ENCODE measurements at regions not wholly inside any gene's neighbourhood (a gene's known extent, or its start where the extent isn't known, plus 50 kb on each side); places are given as distances from the start of the nearest gene placed in this dataset.

- TF ChIP-seq EZH2 (IDR thresholded peaks at IDR 0.05; ENCODE audit: low read length, unreplicated experiment) (no peak), CTCF (conservative IDR thresholded peaks at IDR 0.05; ENCODE audit: low read depth, low read length) (no peak), EZH2phosphoT487 (IDR thresholded peaks at IDR 0.05; ENCODE audit: borderline replicate concordance, low read length) (no peak)
- no peak overlapping the region for H3K4me2 ChIP-seq (ENCODE audit: low read length)
- no peak overlapping the region for H3K4me3 ChIP-seq (ENCODE audit: low read length)
- no peaks in the 10 kb centered on the region; the same call in 1 of the 2 replicates for H3K27me3 ChIP-seq (ENCODE audit: low read length)
- H3K9ac ChIP-seq (ENCODE audit: low read length): no peak overlapping the region
- no TSS peak for BruUV-seq (replicated peaks)
- ATAC-seq: no peak
- no peaks in the 10 kb centered on the region for H3K9me2 ChIP-seq (replicated peaks; ENCODE audit: low read length)
- H3K9me3 ChIP-seq (ENCODE audit: low read length): no peaks in the 10 kb centered on the region
- DNase-seq: no peak
- no peak overlapping the region for H2AFZ ChIP-seq (ENCODE audit: low read length)
- H3K4me1 ChIP-seq (ENCODE audit: insufficient read depth, low read length): no peaks in the 10 kb centered on the region
- intact Hi-C loops (cut with micrococcal nuclease): no loop called here
- no peaks in the 10 kb centered on the region for H3K36me3 ChIP-seq (ENCODE audit: low read depth, low read length)
- H4K20me1 ChIP-seq (ENCODE audit: low read length): no peaks in the 10 kb centered on the region
- ChIA-PET CTCF (no interaction called here), POLR2A (ENCODE audit: unreplicated experiment) (no interaction called here)
- no peak overlapping the region for H3K27ac ChIP-seq (ENCODE audit: low read length)
- no peaks in the 10 kb centered on the region for H3K79me2 ChIP-seq (ENCODE audit: low read length)
- no peaks in the 10 kb centered on the region for H3F3A ChIP-seq (ENCODE audit: low read length, unreplicated experiment)
Observed at GRCh38 chr4:154004507-154005170, 215.8 kb upstream of the SFRP2 start.

- Histone ChIP-seq H3K9ac (ENCODE audit: low read length) (no peak overlapping the region), H3K9me3 (ENCODE audit: low read length) (no peaks in the 10 kb centered on the region), H3K27me3 (ENCODE audit: low read length) (no peaks in the 10 kb centered on the region), H2AFZ (ENCODE audit: low read length) (no peak overlapping the region), H3K4me1 (ENCODE audit: insufficient read depth, low read length) (no peaks in the 10 kb centered on the region), H3K36me3 (ENCODE audit: low read depth, low read length) (no peaks in the 10 kb centered on the region), H3F3A (ENCODE audit: low read length, unreplicated experiment) (no peaks in the 10 kb centered on the region), H3K9me2 (replicated peaks; ENCODE audit: low read length) (no peaks in the 10 kb centered on the region), H3K79me2 (ENCODE audit: low read length) (no peaks in the 10 kb centered on the region), H3K27ac (ENCODE audit: low read length) (no peak overlapping the region), H3K4me2 (ENCODE audit: low read length) (no peak overlapping the region), H3K4me3 (ENCODE audit: low read length) (no peak overlapping the region), H4K20me1 (ENCODE audit: low read length) (no peaks in the 10 kb centered on the region)
- intact Hi-C loops (cut with micrococcal nuclease): no loop called here
- ChIA-PET POLR2A (ENCODE audit: unreplicated experiment) (no interaction called here), CTCF (no interaction called here)
- DNase-seq (no peak), ATAC-seq (no peak)
- no peak for TF ChIP-seq EZH2 (IDR thresholded peaks at IDR 0.05; ENCODE audit: low read length, unreplicated experiment)
- TF ChIP-seq CTCF (conservative IDR thresholded peaks at IDR 0.05; ENCODE audit: low read depth, low read length): no peak
- no peak for TF ChIP-seq EZH2phosphoT487 (IDR thresholded peaks at IDR 0.05; ENCODE audit: borderline replicate concordance, low read length)
- BruUV-seq (replicated peaks): no TSS peak
Observed at GRCh38 chr4:154004016-154004415, 215.1 kb upstream of the SFRP2 start.

- CTCF ChIA-PET: no interaction called here
- no peaks in the 10 kb centered on the region for H3K4me1 ChIP-seq (ENCODE audit: insufficient read depth, low read length)
- no peaks in the 10 kb centered on the region for H3K36me3 ChIP-seq (ENCODE audit: low read depth, low read length)
- no peak overlapping the region for H3K27ac ChIP-seq (ENCODE audit: low read length)
- POLR2A ChIA-PET (ENCODE audit: unreplicated experiment): no interaction called here
- H2AFZ ChIP-seq (ENCODE audit: low read length): no peak overlapping the region
- ATAC-seq (no peak), DNase-seq (no peak)
- no peaks in the 10 kb centered on the region for H3K9me3 ChIP-seq (ENCODE audit: low read length)
- H3K27me3 ChIP-seq (ENCODE audit: low read length): no peaks in the 10 kb centered on the region
- H4K20me1 ChIP-seq (ENCODE audit: low read length): no peaks in the 10 kb centered on the region
- TF ChIP-seq EZH2 (IDR thresholded peaks at IDR 0.05; ENCODE audit: low read length, unreplicated experiment) (no peak), EZH2phosphoT487 (IDR thresholded peaks at IDR 0.05; ENCODE audit: borderline replicate concordance, low read length) (no peak), CTCF (conservative IDR thresholded peaks at IDR 0.05; ENCODE audit: low read depth, low read length) (no peak)
- no TSS peak for BruUV-seq (replicated peaks)
- H3K4me3 ChIP-seq (ENCODE audit: low read length): no peak overlapping the region
- H3K9me2 ChIP-seq (replicated peaks; ENCODE audit: low read length): no peaks in the 10 kb centered on the region
- intact Hi-C loops (cut with micrococcal nuclease): no loop called here
- no peak overlapping the region for H3K9ac ChIP-seq (ENCODE audit: low read length)
- no peak overlapping the region for H3K4me2 ChIP-seq (ENCODE audit: low read length)
- no peaks in the 10 kb centered on the region for H3F3A ChIP-seq (ENCODE audit: low read length, unreplicated experiment)
- H3K79me2 ChIP-seq (ENCODE audit: low read length): no peaks in the 10 kb centered on the region
Observed at GRCh38 chr4:154003378-154003777, 214.5 kb upstream of the SFRP2 start.
